Naive thymus-derived CD4-positive, alpha-beta T cell (primary cell): ENCODE measurements at regions not wholly inside any gene's neighbourhood (a gene's known extent, or its start where the extent isn't known, plus 50 kb on each side); places are given as distances from the start of the nearest gene placed in this dataset.

Source experiments
- ATAC-seq: fragments of 150-1000 bp; cut with Tn5 transposase; 2 replicates; pipeline ENCODE4 v1.10.0; 2021; ENCODE audit warnings: mild to moderate bottlenecking, moderate library complexity
- CTCF ChIA-PET: fragments of 350-600 bp; sonication (Branson Sonifier 250); formaldehyde crosslinking; loops from one replicate; lab custom pipeline; 2021; ENCODE audit warnings: antibody characterized with exemption; lab: Charles Lee
- POLR2A ChIA-PET: fragments of 350-600 bp; sonication (Branson Sonifier 250); formaldehyde crosslinking; loops from one replicate; lab custom pipeline; 2021; ENCODE audit warnings: antibody characterized with exemption, inconsistent platforms; lab: Charles Lee
- DNase-seq, 9 donors: peaks; one replicate each; pipeline versions ENCODE4 v3.0.0 to v3.0.0-alpha.2; 2020 to 2022; ENCODE audit warnings: mixed read lengths in 1 of 9
- H3K27ac ChIP-seq: one replicate; pipeline ENCODE4 v1.7.0; 2013; ENCODE audit warnings: mild to moderate bottlenecking, low read depth, low read length, moderate library complexity
- H3K27me3 ChIP-seq, 2 donors: one replicate each; pipeline ENCODE4 v1.7.0; 2013; ENCODE audit warnings: low read length in 2 of 2, mild to moderate bottlenecking in 2 of 2, moderate library complexity in 2 of 2; ENCODE audit not compliant: control insufficient read depth in 2 of 2, insufficient read depth in 2 of 2
- H3K36me3 ChIP-seq, 3 experiments: 1 replicate in 2 of 3; 2 replicates in 1 of 3; pipeline ENCODE4 v1.7.0; 2013; ENCODE audit warnings: low read length in 3 of 3, mild to moderate bottlenecking in 3 of 3, moderate library complexity in 1 of 3; ENCODE audit not compliant: insufficient read depth in 3 of 3, control insufficient read depth in 2 of 3
- H3K4me1 ChIP-seq, 2 donors: one replicate each; pipeline ENCODE4 v1.7.0; 2013; ENCODE audit warnings: low read length in 2 of 2, mild to moderate bottlenecking in 2 of 2, moderate library complexity in 1 of 2; ENCODE audit not compliant: control insufficient read depth in 2 of 2, insufficient read depth in 2 of 2
- H3K4me3 ChIP-seq: 2 replicates; pipeline ENCODE4 v1.7.0; 2013; ENCODE audit warnings: mild to moderate bottlenecking, low read length
- H3K9me3 ChIP-seq, 3 experiments: 1 replicate in 2 of 3; 2 replicates in 1 of 3; pipeline ENCODE4 v1.7.0; 2013; ENCODE audit warnings: low read length in 3 of 3; ENCODE audit not compliant: control insufficient read depth in 2 of 3
- H3K27ac Mint-ChIP-seq, 9 donors: one replicate each; pipeline ENCODE4 v1.8.0; 2020 to 2022; ENCODE audit warnings: mixed read lengths in 9 of 9, mild to moderate bottlenecking in 8 of 9, moderate library complexity in 5 of 9, inconsistent platforms in 2 of 9
- H3K27me3 Mint-ChIP-seq, 5 donors: one replicate each; pipeline ENCODE4 v1.8.0; 2021 to 2022; ENCODE audit warnings: mixed read lengths in 5 of 5, mild to moderate bottlenecking in 1 of 5
- H3K36me3 Mint-ChIP-seq, 5 donors: one replicate each; pipeline ENCODE4 v1.8.0; 2020 to 2022; ENCODE audit warnings: mixed read lengths in 5 of 5, mild to moderate bottlenecking in 3 of 5, inconsistent platforms in 1 of 5
- H3K4me1 Mint-ChIP-seq, 7 donors: one replicate each; pipeline ENCODE4 v1.8.0; 2020 to 2022; ENCODE audit warnings: mixed read lengths in 7 of 7, mild to moderate bottlenecking in 3 of 7, inconsistent platforms in 1 of 7
- H3K4me3 Mint-ChIP-seq, 10 donors: one replicate each; pipeline ENCODE4 v1.8.0; 2020 to 2022; ENCODE audit warnings: mild to moderate bottlenecking in 10 of 10, mixed read lengths in 10 of 10, moderate library complexity in 6 of 10, inconsistent platforms in 2 of 10
- H3K9me3 Mint-ChIP-seq, 11 donors: one replicate each; pipeline ENCODE4 v1.8.0; 2020 to 2022; ENCODE audit warnings: mixed read lengths in 11 of 11, mild to moderate bottlenecking in 4 of 11, inconsistent platforms in 1 of 11, moderate library complexity in 1 of 11
- intact Hi-C, 2 donors: fragments of 100-400 bp; cut with micrococcal nuclease; formaldehyde crosslinking; loops; one replicate each; pipeline ENCODE4 v1.15.1; 2023

DNA sequence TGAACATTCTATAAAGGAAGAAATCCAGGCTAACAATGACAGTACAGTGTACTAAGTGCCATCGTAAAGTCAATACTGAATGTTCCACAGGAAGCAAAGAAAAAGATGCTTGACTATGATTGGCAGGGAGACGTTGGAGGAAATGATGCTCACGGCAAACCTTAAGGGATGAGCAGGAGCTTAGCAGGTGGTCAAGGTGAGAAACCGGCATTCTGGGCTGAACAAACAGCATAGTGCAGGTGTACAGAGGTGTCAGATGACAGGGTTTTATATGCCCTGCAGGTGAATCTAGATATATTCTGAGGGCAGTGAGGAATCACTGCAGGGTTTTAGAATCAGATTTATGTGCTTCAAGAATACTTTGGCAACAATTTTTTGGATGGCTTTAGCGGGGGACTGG lies 85.3 kb upstream of the HEPHL1 start:
- H3K9me3 Mint-ChIP-seq = no peaks in the 10 kb centered on the region
- ChIA-PET CTCF (no interaction called here), POLR2A (no interaction called here)
- no peak overlapping the region for H3K4me3 Mint-ChIP-seq
- no peaks in the 10 kb centered on the region for H3K4me1 Mint-ChIP-seq
- DNase-seq (no peak), ATAC-seq (no peak)
- H3K27me3 ChIP-seq = no peaks in the 10 kb centered on the region
- no peaks in the 10 kb centered on the region for H3K4me1 ChIP-seq
- peaks cover 2 to 32% (median 16%) of the 10 kb centered on the region in 5 donors for H3K27me3 Mint-ChIP-seq
- no peak overlapping the region for H3K27ac ChIP-seq
- no peaks in the 10 kb centered on the region for H3K36me3 Mint-ChIP-seq
- H3K27ac Mint-ChIP-seq = no peak overlapping the region
- no peaks in the 10 kb centered on the region for H3K36me3 ChIP-seq
- H3K9me3 ChIP-seq = peaks cover 0 to 3% (median 0%) of the 10 kb centered on the region in 3 experiments
- H3K4me3 ChIP-seq = no peak overlapping the region
- intact Hi-C loops = no loop called here

DNA sequence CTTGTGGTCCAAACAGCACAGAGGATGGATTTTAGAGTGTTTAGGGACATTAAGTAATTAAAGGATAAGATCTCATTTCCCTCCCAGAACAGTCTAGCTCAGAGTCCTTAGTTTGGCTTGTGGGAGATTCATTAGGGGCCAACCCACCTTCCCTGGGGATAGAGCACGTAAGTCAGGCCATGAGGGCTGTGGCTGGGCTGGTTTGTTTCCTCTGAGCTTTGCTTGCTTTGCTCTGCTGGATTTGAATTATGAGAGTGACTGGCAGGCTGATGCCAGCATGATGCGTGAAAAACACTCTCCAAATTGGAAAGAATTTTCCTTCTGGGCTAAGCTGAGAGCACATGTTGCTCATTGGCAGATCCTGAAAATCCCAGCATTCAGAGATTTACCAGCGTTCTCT lies 84.7 kb upstream of the HEPHL1 start:
- Histone ChIP-seq H3K27me3 (no peaks in the 10 kb centered on the region), H3K9me3 (peaks cover 0 to 1% (median 0%) of the 10 kb centered on the region in 3 experiments), H3K4me1 (no peaks in the 10 kb centered on the region), H3K4me3 (no peak overlapping the region), H3K27ac (no peak overlapping the region), H3K36me3 (no peaks in the 10 kb centered on the region)
- ChIA-PET POLR2A (no interaction called here), CTCF (no interaction called here)
- H3K27me3 Mint-ChIP-seq = peaks cover 2 to 28% (median 21%) of the 10 kb centered on the region in 5 donors
- DNase-seq (no peak), ATAC-seq (no peak)
- H3K9me3 Mint-ChIP-seq = no peaks in the 10 kb centered on the region
- no peaks in the 10 kb centered on the region for H3K36me3 Mint-ChIP-seq
- no peak overlapping the region for H3K27ac Mint-ChIP-seq
- no peak overlapping the region for H3K4me3 Mint-ChIP-seq
- intact Hi-C loops = no loop called here
- no peaks in the 10 kb centered on the region for H3K4me1 Mint-ChIP-seq

DNA sequence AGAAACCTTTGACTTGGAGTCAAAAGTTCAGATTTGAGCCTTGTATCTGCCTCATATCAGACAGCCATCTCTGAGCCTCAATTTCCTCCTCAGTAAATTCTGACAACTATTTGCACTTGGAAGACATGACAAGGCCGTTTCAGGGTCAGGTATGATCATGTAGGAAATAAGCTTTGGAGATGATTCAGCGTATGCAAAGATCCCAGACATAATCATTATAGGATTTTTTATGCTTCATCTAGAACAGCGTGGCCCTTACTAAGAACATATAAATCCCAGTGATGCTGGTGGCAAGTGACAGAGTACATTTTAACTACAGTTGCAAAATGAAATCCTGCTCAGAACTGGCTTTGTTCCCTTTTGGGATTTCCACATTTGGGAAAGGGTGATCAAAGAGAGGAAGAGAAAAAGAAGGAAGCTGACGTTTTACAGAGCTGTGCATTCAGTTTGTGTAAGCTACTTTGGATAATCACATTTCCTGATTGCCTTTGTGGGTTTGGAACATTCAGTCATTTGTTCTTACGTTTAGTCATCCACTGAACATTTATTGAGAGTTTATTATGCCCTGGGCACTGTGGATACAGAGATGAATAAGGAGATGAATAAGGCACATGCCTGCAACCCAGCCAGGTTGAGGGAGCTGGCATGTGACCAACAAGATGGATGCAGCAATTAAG lies 81.9 kb upstream of the HEPHL1 start:
- ChIA-PET CTCF (no interaction called here), POLR2A (no interaction called here)
- Mint-ChIP-seq H3K9me3 (no peaks in the 10 kb centered on the region), H3K27me3 (peaks cover 2 to 25% (median 9%) of the 10 kb centered on the region in 5 donors), H3K36me3 (no peaks in the 10 kb centered on the region), H3K4me1 (no peaks in the 10 kb centered on the region), H3K27ac (no peak overlapping the region), H3K4me3 (no peak overlapping the region)
- Histone ChIP-seq H3K27ac (no peak overlapping the region), H3K9me3 (no peaks in the 10 kb centered on the region), H3K4me3 (no peak overlapping the region), H3K4me1 (no peaks in the 10 kb centered on the region), H3K27me3 (no peaks in the 10 kb centered on the region), H3K36me3 (no peaks in the 10 kb centered on the region)
- ATAC-seq = no peak
- intact Hi-C loops = no loop called here
- DNase-seq = no peak

DNA sequence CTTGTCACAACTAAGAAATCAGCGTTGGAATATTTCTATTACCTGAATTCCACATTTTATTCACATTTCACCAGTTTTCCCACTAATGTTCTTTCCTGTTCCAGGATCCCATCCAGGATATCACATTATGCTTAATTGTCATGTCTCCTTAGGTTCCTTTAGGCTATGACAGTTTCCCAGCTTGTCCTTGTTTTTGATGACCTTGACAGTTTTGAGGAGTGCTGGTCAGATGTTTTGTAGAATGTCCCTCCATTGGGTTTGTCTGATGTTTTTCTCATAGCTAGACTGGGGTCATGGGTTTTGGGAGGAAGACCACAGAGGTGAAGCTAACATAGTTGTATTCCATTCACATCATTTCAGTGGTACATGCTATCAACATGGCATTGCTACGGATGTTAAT lies 80.8 kb upstream of the HEPHL1 start:
- Histone ChIP-seq H3K4me1 (no peaks in the 10 kb centered on the region), H3K9me3 (no peaks in the 10 kb centered on the region), H3K36me3 (no peaks in the 10 kb centered on the region), H3K4me3 (no peak overlapping the region), H3K27ac (no peak overlapping the region), H3K27me3 (no peaks in the 10 kb centered on the region)
- ChIA-PET CTCF (no interaction called here), POLR2A (no interaction called here)
- H3K4me1 Mint-ChIP-seq = no peaks in the 10 kb centered on the region
- no peaks in the 10 kb centered on the region for H3K9me3 Mint-ChIP-seq
- H3K27me3 Mint-ChIP-seq = peaks cover 2 to 23% (median 8%) of the 10 kb centered on the region in 5 donors
- H3K27ac Mint-ChIP-seq = no peak overlapping the region
- intact Hi-C loops = no loop called here
- ATAC-seq (no peak), DNase-seq (no peak)
- H3K4me3 Mint-ChIP-seq = no peak overlapping the region
- no peaks in the 10 kb centered on the region for H3K36me3 Mint-ChIP-seq

DNA sequence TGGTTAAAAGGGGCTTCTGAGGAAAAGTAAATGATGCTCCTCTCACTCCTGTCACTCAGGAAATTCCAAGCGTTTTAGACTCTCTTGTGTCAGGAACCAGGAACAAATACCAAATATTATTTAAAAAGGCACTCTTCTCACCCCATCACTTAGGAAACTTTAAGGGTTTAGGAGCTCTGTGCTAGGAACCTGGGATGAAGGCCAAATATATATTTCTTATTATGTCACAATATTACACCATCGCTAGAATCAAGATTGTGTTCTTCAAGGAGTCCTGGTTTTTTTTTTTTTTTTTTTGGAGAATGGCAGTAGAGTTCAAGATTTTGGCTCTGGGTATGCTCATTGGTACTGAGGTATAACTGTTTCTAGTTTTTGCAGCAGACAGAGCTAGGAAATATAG lies 79.0 kb upstream of the HEPHL1 start:
- DNase-seq (no peak), ATAC-seq (no peak)
- H3K9me3 Mint-ChIP-seq = no peaks in the 10 kb centered on the region
- no peak overlapping the region for H3K27ac Mint-ChIP-seq
- intact Hi-C loops = no loop called here
- peaks cover 0 to 17% (median 2%) of the 10 kb centered on the region in 5 donors for H3K27me3 Mint-ChIP-seq
- H3K4me3 Mint-ChIP-seq = no peak overlapping the region
- no peaks in the 10 kb centered on the region for H3K36me3 ChIP-seq
- H3K36me3 Mint-ChIP-seq = no peaks in the 10 kb centered on the region
- H3K27me3 ChIP-seq = no peaks in the 10 kb centered on the region
- H3K4me3 ChIP-seq = no peak overlapping the region
- no peak overlapping the region for H3K27ac ChIP-seq
- H3K4me1 Mint-ChIP-seq = no peaks in the 10 kb centered on the region
- CTCF ChIA-PET = no interaction called here
- no peaks in the 10 kb centered on the region for H3K9me3 ChIP-seq
- no peaks in the 10 kb centered on the region for H3K4me1 ChIP-seq
- POLR2A ChIA-PET = no interaction called here

DNA sequence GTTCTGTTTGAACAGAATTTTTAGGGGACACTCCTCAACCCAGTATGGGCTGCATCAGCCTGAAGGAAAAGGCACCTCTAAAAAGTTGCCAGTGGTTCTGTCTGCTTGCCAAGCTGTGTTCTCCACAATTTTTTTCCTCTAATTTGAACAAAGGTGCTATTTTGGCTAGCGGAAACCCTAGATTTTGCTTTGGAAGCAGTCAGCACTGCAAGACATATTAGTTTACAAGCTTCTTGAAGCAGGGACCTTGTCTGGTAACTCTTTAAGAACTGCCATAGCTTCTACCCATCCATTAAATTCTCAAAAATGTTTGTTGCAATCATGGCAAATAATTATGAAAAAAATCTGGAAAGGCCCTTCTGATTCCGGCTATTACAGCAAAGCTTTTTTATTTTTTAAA lies 75.6 kb upstream of the HEPHL1 start:
- Histone ChIP-seq H3K4me1 (no peaks in the 10 kb centered on the region), H3K27me3 (no peaks in the 10 kb centered on the region), H3K36me3 (no peaks in the 10 kb centered on the region), H3K9me3 (no peaks in the 10 kb centered on the region), H3K4me3 (no peak overlapping the region), H3K27ac (no peak overlapping the region)
- intact Hi-C loops = no loop called here
- CTCF ChIA-PET = interaction anchor here (0.6 kb wide), 1 partner anchor 714 kb away, joined by 3 read pairs; no protein-coding TSS in a partner anchor
- no peak for ATAC-seq
- H3K27me3 Mint-ChIP-seq = peaks cover 0 to 8% (median 4%) of the 10 kb centered on the region in 5 donors
- H3K4me1 Mint-ChIP-seq = no peaks in the 10 kb centered on the region
- H3K27ac Mint-ChIP-seq = no peak overlapping the region
- peaks cover 0 to 5% (median 0%) of the 10 kb centered on the region in 11 donors for H3K9me3 Mint-ChIP-seq
- DNase-seq = no peak
- POLR2A ChIA-PET = no interaction called here
- peaks cover 0 to 4% (median 0%) of the 10 kb centered on the region in 5 donors for H3K36me3 Mint-ChIP-seq
- H3K4me3 Mint-ChIP-seq = no peak overlapping the region

DNA sequence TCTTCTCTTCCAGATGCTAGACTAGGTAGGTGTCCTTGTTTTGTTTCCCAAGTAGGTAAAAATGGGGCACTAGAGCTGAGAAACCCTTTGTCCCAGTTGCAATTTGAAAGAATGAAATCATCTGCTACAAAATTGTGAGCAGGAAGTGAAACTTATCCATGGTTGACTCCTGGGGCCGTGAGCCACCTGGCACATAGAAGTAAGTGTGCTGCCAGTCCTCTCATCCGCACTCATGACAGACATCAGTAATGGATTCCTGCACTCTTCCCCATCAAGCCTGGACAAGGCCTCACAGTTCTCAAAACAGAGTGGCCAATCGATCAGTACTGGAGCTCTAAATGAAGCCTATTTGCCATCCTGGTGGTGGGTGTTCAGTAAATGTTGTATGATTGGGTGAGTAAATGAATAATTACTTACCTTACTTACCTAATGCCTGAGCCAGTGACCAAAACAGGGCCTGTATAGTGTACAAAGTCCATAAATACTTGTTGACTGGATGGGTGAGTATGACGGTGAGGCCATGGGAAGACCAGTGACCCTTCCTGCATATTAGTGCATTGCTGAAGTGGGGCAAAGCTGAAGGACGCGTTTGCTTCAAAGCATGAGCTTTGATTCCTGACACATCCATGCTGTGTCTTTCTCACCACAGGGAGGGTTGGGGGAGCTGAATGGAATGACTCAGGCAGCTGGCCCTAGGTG lies 68.9 kb upstream of the HEPHL1 start:
- Histone ChIP-seq H3K27ac (no peak overlapping the region), H3K9me3 (no peaks in the 10 kb centered on the region), H3K36me3 (no peaks in the 10 kb centered on the region), H3K4me3 (no peak overlapping the region), H3K27me3 (no peaks in the 10 kb centered on the region), H3K4me1 (no peaks in the 10 kb centered on the region)
- ATAC-seq = no peak
- Mint-ChIP-seq H3K9me3 (peaks cover 0 to 10% (median 4%) of the 10 kb centered on the region in 11 donors), H3K4me1 (peaks cover 0 to 1% (median 0%) of the 10 kb centered on the region in 7 donors), H3K36me3 (peaks cover 0 to 4% (median 0%) of the 10 kb centered on the region in 5 donors), H3K4me3 (no peak overlapping the region), H3K27ac (no peak overlapping the region), H3K27me3 (peaks cover 0 to 22% (median 9%) of the 10 kb centered on the region in 5 donors)
- DNase-seq = no peak
- ChIA-PET POLR2A (no interaction called here), CTCF (no interaction called here)
- intact Hi-C loops = no loop called here
